ENCODE measurements at regions not wholly inside any gene's neighbourhood (a gene's known extent, or its start where the extent isn't known, plus 50 kb on each side); places are given as distances from the start of the nearest gene placed in this dataset.

DNA sequence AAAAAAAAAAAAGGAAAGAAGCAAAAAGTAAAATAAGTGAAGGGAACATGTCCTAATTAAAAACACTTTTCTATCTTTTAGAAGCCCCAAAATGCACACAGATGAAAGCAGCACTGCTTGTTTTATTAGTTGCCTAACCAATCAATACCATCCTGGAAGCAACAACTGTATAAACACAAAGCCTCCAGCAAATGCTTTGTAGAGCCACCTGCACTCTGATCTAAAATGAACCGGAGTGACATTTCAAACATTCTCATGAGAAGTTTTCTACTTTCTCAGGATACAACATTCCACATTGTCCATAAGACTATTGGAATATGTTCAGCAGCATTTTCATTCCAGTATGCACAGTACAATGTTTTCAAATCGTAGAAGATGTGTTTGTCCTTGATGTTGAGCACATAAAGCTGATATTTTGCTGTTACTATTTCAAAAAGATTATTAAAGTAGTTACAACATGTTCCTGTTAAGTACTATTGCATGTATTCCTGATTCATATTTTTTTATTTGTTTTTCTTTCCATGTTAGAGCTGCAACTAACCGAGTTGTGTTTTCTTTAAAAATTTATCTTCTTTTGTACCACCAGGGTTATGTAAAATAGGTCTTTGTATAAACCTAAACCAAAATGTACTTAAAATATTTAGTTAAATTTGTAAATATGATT is 50.3 kb upstream of the PLSCR5 start:
- DNase-seq (no peak), ATAC-seq (no peak)
- intact Hi-C loops (cut with DNase I, micrococcal nuclease) = no loop called here

Measured in left colon (tissue), 2 donors.